OCI-LY1 (cell line): ENCODE measurements at regions not wholly inside any gene's neighbourhood (a gene's known extent, or its start where the extent isn't known, plus 50 kb on each side); places are given as distances from the start of the nearest gene placed in this dataset.

Experiments used
- CTCF ChIP-seq: fragments of 200-600 bp; sonication (generic), shearing (Covaris generic); IDR thresholded peaks from 2 replicates; pipeline ENCODE4 v1.5.1; 2017; ENCODE audit warnings: mild to moderate bottlenecking, antibody characterized with exemption, low read length, moderate library complexity, mixed read lengths
- EZH2 ChIP-seq: fragments of 200-600 bp; sonication (generic), shearing (Covaris generic); IDR thresholded peaks from 2 replicates; pipeline ENCODE4 v1.8.0; 2017; ENCODE audit warnings: borderline replicate concordance, mixed run types, mild to moderate bottlenecking, antibody characterized with exemption, low read length, moderate library complexity, mixed read lengths

DNA sequence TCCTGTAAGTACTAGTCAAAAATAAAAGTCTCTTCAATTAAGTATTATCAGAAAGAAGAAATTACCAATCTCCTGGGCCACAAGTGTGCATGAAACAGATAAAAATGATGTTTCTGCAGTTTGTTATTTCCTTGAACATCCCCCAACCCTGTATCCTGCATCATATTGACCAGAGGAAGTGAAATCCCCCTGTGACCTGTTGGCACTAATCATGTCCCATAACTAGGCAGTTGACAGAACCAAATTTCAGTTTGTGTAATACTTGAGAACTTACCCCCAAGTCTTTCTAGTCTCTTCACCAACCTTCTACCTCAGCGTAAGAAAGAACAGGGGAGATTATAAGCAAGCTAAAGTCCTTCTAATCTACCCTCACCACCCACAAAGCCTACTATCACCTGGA is 368.2 kb upstream of the PDE4D start:
- TF ChIP-seq CTCF (no peak), EZH2 (no peak)
